NB4 (cell line): ENCODE measurements at regions not wholly inside any gene's neighbourhood (a gene's known extent, or its start where the extent isn't known, plus 50 kb on each side); places are given as distances from the start of the nearest gene placed in this dataset.

Experiments
- DNase-seq: peaks from one replicate; pipeline ENCODE4 v3.0.0; 2010; ENCODE audit warnings: low read depth
- H3K4me3 ChIP-seq: one replicate; pipeline ENCODE4 v1.5.1; 2011; ENCODE audit warnings: mild to moderate bottlenecking, low read depth, low read length, moderate library complexity
- CTCF ChIP-seq: IDR thresholded peaks from one replicate; pipeline ENCODE4 v1.5.1; 2012; ENCODE audit warnings: low read depth, low read length
- MAX ChIP-seq: IDR thresholded peaks from 2 replicates; pipeline ENCODE4 v1.6.1; 2011; ENCODE audit warnings: low read depth, low read length
- MYC ChIP-seq: IDR thresholded peaks from 2 replicates; pipeline ENCODE4 v1.6.1; 2011; ENCODE audit warnings: low read depth, low read length
- POLR2A ChIP-seq: IDR thresholded peaks from 2 replicates; pipeline ENCODE4 v1.6.1; 2011; ENCODE audit warnings: mild to moderate bottlenecking; ENCODE audit not compliant: insufficient read length; ENCODE audit errors: extremely low read depth

- no peak for TF ChIP-seq MYC
- TF ChIP-seq POLR2A = no peak
- no peak for TF ChIP-seq CTCF
- no peak for TF ChIP-seq MAX
- DNase-seq = no peak
- no peak overlapping the region for H3K4me3 ChIP-seq
These were observed 156.2 kb upstream of the COL8A1 start for GRCh38 chr3:99482191-99482590.

GRCh38 chr3:99481561-99481960 is 156.8 kb upstream of the COL8A1 start:
- H3K4me3 ChIP-seq = no peak overlapping the region
- DNase-seq = no peak
- TF ChIP-seq POLR2A (no peak), MYC (no peak), MAX (no peak), CTCF (no peak)

GRCh38 chr3:99479768-99480167 is 158.6 kb upstream of the COL8A1 start:
- DNase-seq = no peak
- no peak overlapping the region for H3K4me3 ChIP-seq
- TF ChIP-seq MYC = no peak
- TF ChIP-seq POLR2A = no peak
- no peak for TF ChIP-seq CTCF
- no peak for TF ChIP-seq MAX

GRCh38 chr3:99477650-99478049 is 160.7 kb upstream of the COL8A1 start:
- TF ChIP-seq MAX = no peak
- TF ChIP-seq POLR2A = no peak
- no peak for TF ChIP-seq MYC
- TF ChIP-seq CTCF = no peak
- no peak overlapping the region for H3K4me3 ChIP-seq
- no peak for DNase-seq

GRCh38 chr3:99475229-99475628 is 163.2 kb upstream of the COL8A1 start:
- no peak overlapping the region for H3K4me3 ChIP-seq
- DNase-seq = no peak
- TF ChIP-seq MYC = no peak
- no peak for TF ChIP-seq POLR2A
- TF ChIP-seq MAX = no peak
- TF ChIP-seq CTCF = no peak

- TF ChIP-seq POLR2A = no peak
- DNase-seq = no peak
- no peak overlapping the region for H3K4me3 ChIP-seq
These were observed 163.6 kb upstream of the COL8A1 start for GRCh38 chr3:99474776-99475175.

GRCh38 chr3:99473321-99473751 is 165.1 kb upstream of the COL8A1 start:
- TF ChIP-seq POLR2A = no peak
- no peak for TF ChIP-seq MYC
- no peak for TF ChIP-seq CTCF
- no peak for TF ChIP-seq MAX
- no peak for DNase-seq
- H3K4me3 ChIP-seq = no peak overlapping the region
